Gastrocnemius medialis (tissue), 4 donors: ENCODE measurements at regions not wholly inside any gene's neighbourhood (a gene's known extent, or its start where the extent isn't known, plus 50 kb on each side); places are given as distances from the start of the nearest gene placed in this dataset.

Source experiments
- CTCF ChIP-seq, 5 experiments: fragments of 450-650 bp in 3 of 5; fragments of 200-600 bp in 2 of 5; sonication (generic) in 2 of 5; IDR thresholded peaks in 4 of 5; conservative IDR thresholded peaks in 1 of 5; 1 replicate in 4 of 5; 2 replicates in 1 of 5; pipeline ENCODE4 v1.5.1; 2016 to 2019; ENCODE audit warnings: antibody characterized with exemption in 5 of 5, mild to moderate bottlenecking in 3 of 5, moderate library complexity in 3 of 5
- POLR2A ChIP-seq, 2 donors: fragments of 450-650 bp; IDR thresholded peaks; one replicate each; pipeline ENCODE4 v1.6.1; 2017; ENCODE audit warnings: antibody characterized with exemption in 2 of 2, mild to moderate bottlenecking in 2 of 2, moderate library complexity in 2 of 2

- TF ChIP-seq CTCF (IDR thresholded peaks at IDR 0.05 in 4 of 5, conservative IDR thresholded peaks at IDR 0.05 in 1 of 5) (no peak), POLR2A (IDR thresholded peaks at IDR 0.05) (no peak)
Measured at GRCh38 chr9:85322592-85322991, 419.2 kb downstream of the AGTPBP1 start.
